ENCODE measurements at regions not wholly inside any gene's neighbourhood (a gene's known extent, or its start where the extent isn't known, plus 50 kb on each side); places are given as distances from the start of the nearest gene placed in this dataset.

DNA sequence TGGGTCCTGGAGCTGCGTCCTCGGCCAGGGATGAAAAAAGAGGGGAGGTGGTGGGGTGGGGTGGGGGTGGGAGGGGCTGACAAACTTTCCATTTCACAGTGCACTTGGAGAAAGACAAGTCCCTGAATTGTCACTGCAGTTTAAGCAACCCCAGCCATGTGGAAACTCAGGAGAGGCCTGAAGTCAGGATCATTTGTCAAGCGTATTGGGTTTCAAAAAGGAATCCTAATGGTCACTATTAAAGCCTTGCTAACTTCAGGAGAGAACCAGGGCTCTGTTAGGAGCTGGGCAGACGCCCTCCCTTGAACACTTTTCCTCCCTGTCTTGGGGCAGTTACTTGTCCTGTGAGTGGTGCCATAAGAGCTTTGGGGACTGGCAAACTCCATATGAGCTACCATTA is 159.9 kb downstream of the FNDC1 start:
- Histone ChIP-seq H2AFZ (ENCODE audit: low read length) (no peak overlapping the region), H3K79me2 (ENCODE audit: control insufficient read depth, insufficient read depth, low read length) (no peaks in the 10 kb centered on the region), H3K36me3 (ENCODE audit: control insufficient read depth, insufficient read depth, low read length) (no peaks in the 10 kb centered on the region), H3K27ac (ENCODE audit: insufficient read depth, low read length) (no peak overlapping the region), H3K27me3 (ENCODE audit: control insufficient read depth, insufficient read depth, low read length) (no peaks in the 10 kb centered on the region), H4K20me1 (ENCODE audit: control insufficient read depth, extremely low read depth, insufficient read depth, low read length) (no peaks in the 10 kb centered on the region), H3K4me2 (ENCODE audit: extremely low read depth, insufficient read depth, low read length) (no peak overlapping the region), H3K4me1 (ENCODE audit: control insufficient read depth, extremely low read depth, insufficient read depth, low read length) (no peaks in the 10 kb centered on the region), H3K9me3 (ENCODE audit: control insufficient read depth, insufficient read depth, low read depth, low read length) (no peaks in the 10 kb centered on the region), H3K9ac (ENCODE audit: insufficient read depth, low read length) (no peak overlapping the region), H3K4me3 (replicated peaks in 1 of 4; ENCODE audit: control extremely low read depth in 1 of 4, insufficient read depth in 1 of 4, low read depth in 3 of 4, low read length in 4 of 4) (no peak overlapping the region)
- no peak for DNase-seq (ENCODE audit: low read depth in 2 of 2)
- no peak for TF ChIP-seq EZH2 (IDR thresholded peaks at IDR 0.05; ENCODE audit: low read length, missing control alignments)
- TF ChIP-seq, protein P1, sequence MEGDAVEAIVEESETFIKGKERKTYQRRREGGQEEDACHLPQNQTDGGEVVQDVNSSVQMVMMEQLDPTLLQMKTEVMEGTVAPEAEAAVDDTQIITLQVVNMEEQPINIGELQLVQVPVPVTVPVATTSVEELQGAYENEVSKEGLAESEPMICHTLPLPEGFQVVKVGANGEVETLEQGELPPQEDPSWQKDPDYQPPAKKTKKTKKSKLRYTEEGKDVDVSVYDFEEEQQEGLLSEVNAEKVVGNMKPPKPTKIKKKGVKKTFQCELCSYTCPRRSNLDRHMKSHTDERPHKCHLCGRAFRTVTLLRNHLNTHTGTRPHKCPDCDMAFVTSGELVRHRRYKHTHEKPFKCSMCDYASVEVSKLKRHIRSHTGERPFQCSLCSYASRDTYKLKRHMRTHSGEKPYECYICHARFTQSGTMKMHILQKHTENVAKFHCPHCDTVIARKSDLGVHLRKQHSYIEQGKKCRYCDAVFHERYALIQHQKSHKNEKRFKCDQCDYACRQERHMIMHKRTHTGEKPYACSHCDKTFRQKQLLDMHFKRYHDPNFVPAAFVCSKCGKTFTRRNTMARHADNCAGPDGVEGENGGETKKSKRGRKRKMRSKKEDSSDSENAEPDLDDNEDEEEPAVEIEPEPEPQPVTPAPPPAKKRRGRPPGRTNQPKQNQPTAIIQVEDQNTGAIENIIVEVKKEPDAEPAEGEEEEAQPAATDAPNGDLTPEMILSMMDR (conservative IDR thresholded peaks at IDR 0.05 in 1 of 2, IDR thresholded peaks at IDR 0.05 in 1 of 2; ENCODE audit: low read depth in 1 of 2, low read length in 2 of 2), result no peak

DNA sequence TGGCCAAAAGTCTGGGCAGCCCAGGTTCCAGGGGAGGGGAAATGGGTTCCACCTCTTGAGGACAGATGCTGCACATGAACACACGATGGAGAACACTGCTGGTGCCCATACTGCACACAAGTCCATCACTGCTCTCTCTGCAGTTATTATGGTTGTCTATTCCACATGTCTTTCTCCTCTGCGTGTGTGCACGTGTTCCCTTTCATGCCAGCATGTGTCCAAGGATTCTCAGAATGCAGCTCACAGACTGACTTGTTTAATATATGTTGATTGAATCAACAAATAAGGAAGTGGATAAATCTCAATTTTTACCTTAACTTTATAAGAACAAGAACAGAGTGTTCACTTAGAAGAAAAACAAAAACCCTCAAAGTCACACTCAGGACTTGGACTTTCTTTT is 158.9 kb downstream of the FNDC1 start:
- Histone ChIP-seq H3K27ac (ENCODE audit: insufficient read depth, low read length) (no peak overlapping the region), H3K36me3 (ENCODE audit: control insufficient read depth, insufficient read depth, low read length) (no peaks in the 10 kb centered on the region), H3K9me3 (ENCODE audit: control insufficient read depth, insufficient read depth, low read depth, low read length) (no peaks in the 10 kb centered on the region), H3K79me2 (ENCODE audit: control insufficient read depth, insufficient read depth, low read length) (no peaks in the 10 kb centered on the region), H3K4me3 (replicated peaks in 1 of 4; ENCODE audit: control extremely low read depth in 1 of 4, insufficient read depth in 1 of 4, low read depth in 3 of 4, low read length in 4 of 4) (no peak overlapping the region), H3K27me3 (ENCODE audit: control insufficient read depth, insufficient read depth, low read length) (no peaks in the 10 kb centered on the region), H3K4me2 (ENCODE audit: extremely low read depth, insufficient read depth, low read length) (no peak overlapping the region), H3K9ac (ENCODE audit: insufficient read depth, low read length) (no peak overlapping the region), H3K4me1 (ENCODE audit: control insufficient read depth, extremely low read depth, insufficient read depth, low read length) (no peaks in the 10 kb centered on the region), H4K20me1 (ENCODE audit: control insufficient read depth, extremely low read depth, insufficient read depth, low read length) (no peaks in the 10 kb centered on the region), H2AFZ (ENCODE audit: low read length) (no peak overlapping the region)
- TF ChIP-seq EZH2 (IDR thresholded peaks at IDR 0.05; ENCODE audit: low read length, missing control alignments), result no peak
- TF ChIP-seq, protein P1 (conservative IDR thresholded peaks at IDR 0.05 in 1 of 2, IDR thresholded peaks at IDR 0.05 in 1 of 2; ENCODE audit: low read depth in 1 of 2, low read length in 2 of 2), result no peak
- DNase-seq (ENCODE audit: low read depth in 2 of 2), result no peak

DNA sequence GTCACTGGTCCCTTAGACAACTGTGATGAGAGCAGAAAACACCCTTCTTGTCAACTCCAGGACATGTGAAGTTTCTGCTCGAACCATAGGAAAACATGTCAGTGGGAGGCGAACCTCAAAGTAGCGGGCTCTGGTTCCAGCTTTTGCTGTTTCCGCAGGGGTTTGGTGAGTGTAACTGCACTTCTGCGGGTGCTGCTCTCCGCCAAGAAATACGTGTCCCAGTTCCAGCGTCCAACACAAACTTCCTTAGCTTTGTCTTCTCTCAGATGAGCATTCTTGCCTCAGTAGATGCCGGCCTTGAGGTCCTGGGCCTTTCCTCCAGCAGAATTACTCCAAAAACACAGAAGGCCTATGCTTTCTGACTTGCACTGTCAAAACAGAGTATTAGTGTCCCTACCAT is 156.3 kb downstream of the FNDC1 start:
- no peak for DNase-seq (ENCODE audit: low read depth in 2 of 2)
- TF ChIP-seq, protein P1 (conservative IDR thresholded peaks at IDR 0.05 in 1 of 2, IDR thresholded peaks at IDR 0.05 in 1 of 2; ENCODE audit: low read depth in 1 of 2, low read length in 2 of 2), result no peak
- no peak for TF ChIP-seq EZH2 (IDR thresholded peaks at IDR 0.05; ENCODE audit: low read length, missing control alignments)
- Histone ChIP-seq H3K9me3 (ENCODE audit: control insufficient read depth, insufficient read depth, low read depth, low read length) (no peaks in the 10 kb centered on the region), H3K4me1 (ENCODE audit: control insufficient read depth, extremely low read depth, insufficient read depth, low read length) (no peaks in the 10 kb centered on the region), H3K27ac (ENCODE audit: insufficient read depth, low read length) (no peak overlapping the region), H3K4me3 (replicated peaks in 1 of 4; ENCODE audit: control extremely low read depth in 1 of 4, insufficient read depth in 1 of 4, low read depth in 3 of 4, low read length in 4 of 4) (no peak overlapping the region), H3K36me3 (ENCODE audit: control insufficient read depth, insufficient read depth, low read length) (no peaks in the 10 kb centered on the region), H4K20me1 (ENCODE audit: control insufficient read depth, extremely low read depth, insufficient read depth, low read length) (no peaks in the 10 kb centered on the region), H3K79me2 (ENCODE audit: control insufficient read depth, insufficient read depth, low read length) (no peaks in the 10 kb centered on the region), H3K9ac (ENCODE audit: insufficient read depth, low read length) (no peak overlapping the region), H2AFZ (ENCODE audit: low read length) (no peak overlapping the region), H3K27me3 (ENCODE audit: control insufficient read depth, insufficient read depth, low read length) (no peaks in the 10 kb centered on the region), H3K4me2 (ENCODE audit: extremely low read depth, insufficient read depth, low read length) (no peak overlapping the region)
